ENCODE measurements at regions not wholly inside any gene's neighbourhood (a gene's known extent, or its start where the extent isn't known, plus 50 kb on each side); places are given as distances from the start of the nearest gene placed in this dataset.

DNA sequence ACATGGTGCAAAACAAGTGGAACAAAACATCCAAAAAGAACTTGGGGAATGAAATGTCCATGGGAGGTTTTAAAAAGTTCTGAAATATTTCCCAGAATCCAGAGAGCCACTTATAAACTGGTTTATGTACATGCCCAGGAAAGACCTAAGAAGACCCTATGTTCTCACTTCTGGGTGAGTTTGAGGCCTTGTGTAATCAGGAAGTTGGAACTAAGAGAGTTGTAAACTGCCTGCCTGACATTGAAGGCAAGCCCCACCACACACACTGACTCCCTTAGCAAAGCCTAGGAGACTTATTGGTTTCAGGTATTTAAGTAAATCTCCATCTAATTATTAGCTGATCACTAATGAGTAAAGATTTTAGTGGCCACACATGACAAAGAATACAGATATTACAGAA is 142.5 kb downstream of the LRIG3 start:
- no peak for DNase-seq (ENCODE audit: insufficient read length, low spot score)
- no peak for FAIRE-seq
- TF ChIP-seq POLR2AphosphoS5 (IDR thresholded peaks at IDR 0.05; ENCODE audit: low read depth, low read length) (no peak), POLR2A (IDR thresholded peaks at IDR 0.05; ENCODE audit: low read depth, low read length) (no peak), SPI1 (IDR thresholded peaks at IDR 0.05; ENCODE audit: low read depth, low read length) (no peak), POU2F2 (IDR thresholded peaks at IDR 0.05; ENCODE audit: low read depth, low read length) (no peak), TAF1 (IDR thresholded peaks at IDR 0.05; ENCODE audit: low read depth, low read length) (no peak), PAX5 (IDR thresholded peaks at IDR 0.05; ENCODE audit: insufficient read depth, low read length, severe bottlenecking) (no peak)

DNA sequence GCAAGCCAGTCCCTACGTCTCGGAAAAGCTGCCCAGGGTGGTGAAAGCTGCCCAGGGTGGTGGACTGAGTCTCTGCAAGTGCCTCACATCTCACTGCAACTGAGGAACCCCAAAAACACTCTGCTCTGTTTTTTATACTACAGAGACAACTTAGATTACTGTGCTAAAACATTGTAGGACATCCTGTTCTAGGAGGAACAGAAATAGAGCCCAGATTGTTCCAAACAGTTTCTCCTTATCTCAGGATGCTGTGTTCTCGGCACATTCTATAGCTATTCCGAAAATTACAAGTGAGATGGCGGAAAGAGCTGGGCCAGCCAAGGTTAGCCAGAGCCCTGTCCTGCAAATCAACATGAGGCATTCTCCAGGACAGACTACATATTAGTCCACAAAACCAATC is 138.7 kb downstream of the LRIG3 start:
- no peak for DNase-seq (ENCODE audit: insufficient read length, low spot score)
- TF ChIP-seq TAF1 (IDR thresholded peaks at IDR 0.05; ENCODE audit: low read depth, low read length) (no peak), PAX5 (IDR thresholded peaks at IDR 0.05; ENCODE audit: insufficient read depth, low read length, severe bottlenecking) (no peak), POLR2AphosphoS5 (IDR thresholded peaks at IDR 0.05; ENCODE audit: low read depth, low read length) (no peak), POU2F2 (IDR thresholded peaks at IDR 0.05; ENCODE audit: low read depth, low read length) (no peak), POLR2A (IDR thresholded peaks at IDR 0.05; ENCODE audit: low read depth, low read length) (no peak), SPI1 (IDR thresholded peaks at IDR 0.05; ENCODE audit: low read depth, low read length) (no peak)
- no peak for FAIRE-seq

DNA sequence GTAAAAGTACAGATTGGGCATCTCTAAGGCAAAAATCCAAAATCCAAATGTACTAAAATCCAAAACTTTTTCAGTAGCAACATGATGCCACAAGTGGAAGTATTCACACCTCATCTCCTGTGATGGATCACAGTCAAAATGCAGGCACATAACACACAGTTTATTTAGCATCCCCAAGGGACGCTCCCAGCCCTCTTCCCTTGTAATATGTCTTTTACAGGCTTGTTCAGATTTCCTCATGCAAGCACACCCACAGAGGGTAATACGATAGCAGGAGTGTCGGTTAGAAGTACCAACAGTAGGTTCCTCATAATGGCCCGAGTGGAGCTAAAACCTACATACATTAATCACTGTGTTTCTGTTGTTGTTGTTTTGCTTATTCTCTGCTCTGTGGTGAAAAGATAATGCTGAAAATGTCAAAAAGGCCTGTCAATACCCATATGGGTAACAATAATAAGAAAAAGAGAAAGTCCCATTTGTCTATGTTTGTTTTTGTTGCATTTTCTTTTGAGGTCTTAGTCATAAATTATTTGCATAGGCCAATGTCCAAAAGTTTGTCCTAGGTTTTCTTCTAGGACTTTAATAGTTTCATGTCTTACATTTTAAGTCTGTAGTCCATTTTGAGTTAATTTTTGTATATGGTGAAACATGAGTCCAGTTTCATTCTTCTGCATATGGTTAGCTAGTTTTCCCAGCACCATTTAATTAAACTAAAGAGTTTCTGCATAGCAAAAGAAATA is 133.1 kb downstream of the LRIG3 start:
- DNase-seq (ENCODE audit: insufficient read length, low spot score): no peak
- no peak for FAIRE-seq
- TF ChIP-seq PAX5 (IDR thresholded peaks at IDR 0.05; ENCODE audit: insufficient read depth, low read length, severe bottlenecking) (no peak), TAF1 (IDR thresholded peaks at IDR 0.05; ENCODE audit: low read depth, low read length) (no peak), SPI1 (IDR thresholded peaks at IDR 0.05; ENCODE audit: low read depth, low read length) (no peak), POLR2AphosphoS5 (IDR thresholded peaks at IDR 0.05; ENCODE audit: low read depth, low read length) (no peak), POU2F2 (IDR thresholded peaks at IDR 0.05; ENCODE audit: low read depth, low read length) (no peak), POLR2A (IDR thresholded peaks at IDR 0.05; ENCODE audit: low read depth, low read length) (no peak)

DNA sequence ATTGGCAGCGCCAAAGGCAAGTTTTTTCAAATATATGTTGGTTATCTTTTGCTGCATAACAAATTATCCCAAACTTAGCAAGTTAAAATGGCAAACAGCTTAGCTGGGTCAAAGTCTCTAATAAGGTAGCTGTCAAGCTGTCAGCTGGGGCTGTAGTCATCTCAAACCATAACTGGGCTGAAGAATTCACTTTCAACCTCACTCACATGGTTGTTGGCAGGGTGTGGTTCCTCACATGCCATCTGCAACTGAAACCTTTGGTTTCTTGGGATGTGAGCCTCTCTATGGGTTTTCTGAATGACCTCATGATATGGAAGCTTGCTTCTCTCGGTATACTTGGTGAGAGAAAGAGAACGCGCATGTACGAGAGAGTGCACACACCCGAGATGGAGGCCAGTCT is 125.4 kb downstream of the LRIG3 start:
- TF ChIP-seq SPI1 (IDR thresholded peaks at IDR 0.05; ENCODE audit: low read depth, low read length): no peak
- no peak for TF ChIP-seq POLR2A (IDR thresholded peaks at IDR 0.05; ENCODE audit: low read depth, low read length)
- TF ChIP-seq PAX5 (IDR thresholded peaks at IDR 0.05; ENCODE audit: insufficient read depth, low read length, severe bottlenecking): no peak
- TF ChIP-seq POLR2AphosphoS5 (IDR thresholded peaks at IDR 0.05; ENCODE audit: low read depth, low read length): no peak
- no peak for TF ChIP-seq TAF1 (IDR thresholded peaks at IDR 0.05; ENCODE audit: low read depth, low read length)
- TF ChIP-seq POU2F2 (IDR thresholded peaks at IDR 0.05; ENCODE audit: low read depth, low read length): no peak
- FAIRE-seq (no peak), DNase-seq (ENCODE audit: insufficient read length, low spot score) (no peak)

GRCh38 chr12:58795825-58796224 is 124.5 kb downstream of the LRIG3 start:
- no peak for DNase-seq (ENCODE audit: insufficient read length, low spot score)
- FAIRE-seq: no peak
- TF ChIP-seq POLR2AphosphoS5 (IDR thresholded peaks at IDR 0.05; ENCODE audit: low read depth, low read length): no peak
- TF ChIP-seq SPI1 (IDR thresholded peaks at IDR 0.05; ENCODE audit: low read depth, low read length): no peak
- no peak for TF ChIP-seq POLR2A (IDR thresholded peaks at IDR 0.05; ENCODE audit: low read depth, low read length)
- no peak for TF ChIP-seq POU2F2 (IDR thresholded peaks at IDR 0.05; ENCODE audit: low read depth, low read length)
- no peak for TF ChIP-seq TAF1 (IDR thresholded peaks at IDR 0.05; ENCODE audit: low read depth, low read length)
- no peak for TF ChIP-seq PAX5 (IDR thresholded peaks at IDR 0.05; ENCODE audit: insufficient read depth, low read length, severe bottlenecking)

DNA sequence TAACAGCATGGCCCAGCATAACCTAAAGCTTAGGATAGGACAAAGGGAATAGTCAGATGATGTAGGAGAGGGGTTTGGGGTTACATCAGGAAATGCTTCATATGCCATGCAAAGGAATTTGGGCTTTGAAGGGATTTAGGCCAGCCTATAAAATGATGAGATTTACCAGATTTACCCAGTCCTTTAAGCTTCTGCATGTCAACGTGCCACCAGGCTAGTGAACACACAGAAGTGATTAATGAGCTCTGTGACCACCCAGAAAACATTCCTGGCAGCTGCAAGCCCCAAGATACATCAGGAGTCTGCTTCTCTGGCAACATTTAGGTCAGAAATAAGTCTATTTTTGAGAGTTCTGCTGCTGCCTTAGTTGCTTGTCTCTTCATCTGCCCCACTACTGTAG is 118.3 kb downstream of the LRIG3 start:
- TF ChIP-seq POU2F2 (IDR thresholded peaks at IDR 0.05; ENCODE audit: low read depth, low read length) (no peak), POLR2AphosphoS5 (IDR thresholded peaks at IDR 0.05; ENCODE audit: low read depth, low read length) (no peak), TAF1 (IDR thresholded peaks at IDR 0.05; ENCODE audit: low read depth, low read length) (no peak), PAX5 (IDR thresholded peaks at IDR 0.05; ENCODE audit: insufficient read depth, low read length, severe bottlenecking) (no peak), SPI1 (IDR thresholded peaks at IDR 0.05; ENCODE audit: low read depth, low read length) (no peak), POLR2A (IDR thresholded peaks at IDR 0.05; ENCODE audit: low read depth, low read length) (no peak)
- FAIRE-seq: no peak
- no peak for DNase-seq (ENCODE audit: insufficient read length, low spot score)

DNA sequence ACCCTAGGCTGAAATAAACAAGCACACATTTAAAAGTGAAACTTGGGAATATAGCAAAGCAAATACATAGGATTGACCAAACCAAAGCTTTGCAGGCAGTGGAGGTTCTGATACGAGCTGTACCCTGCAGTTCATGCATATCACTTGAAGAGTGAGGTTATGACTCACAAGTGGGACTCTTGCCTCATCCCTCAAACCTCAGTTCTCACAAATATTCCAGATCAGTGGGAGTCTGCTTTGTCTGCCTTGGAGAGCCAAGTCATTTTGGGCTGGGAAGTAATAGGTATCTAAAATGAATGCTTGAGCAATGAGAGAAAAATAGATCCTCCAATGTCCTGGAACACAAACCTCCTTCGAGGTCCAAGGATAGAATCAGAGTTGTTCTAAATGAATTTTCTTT is 116.4 kb downstream of the LRIG3 start:
- DNase-seq (ENCODE audit: insufficient read length, low spot score): no peak
- TF ChIP-seq SPI1 (IDR thresholded peaks at IDR 0.05; ENCODE audit: low read depth, low read length): no peak
- TF ChIP-seq POLR2A (IDR thresholded peaks at IDR 0.05; ENCODE audit: low read depth, low read length): no peak
- TF ChIP-seq TAF1 (IDR thresholded peaks at IDR 0.05; ENCODE audit: low read depth, low read length): no peak
- TF ChIP-seq POLR2AphosphoS5 (IDR thresholded peaks at IDR 0.05; ENCODE audit: low read depth, low read length): no peak
- no peak for TF ChIP-seq POU2F2 (IDR thresholded peaks at IDR 0.05; ENCODE audit: low read depth, low read length)
- TF ChIP-seq PAX5 (IDR thresholded peaks at IDR 0.05; ENCODE audit: insufficient read depth, low read length, severe bottlenecking): no peak
- no peak for FAIRE-seq

DNA sequence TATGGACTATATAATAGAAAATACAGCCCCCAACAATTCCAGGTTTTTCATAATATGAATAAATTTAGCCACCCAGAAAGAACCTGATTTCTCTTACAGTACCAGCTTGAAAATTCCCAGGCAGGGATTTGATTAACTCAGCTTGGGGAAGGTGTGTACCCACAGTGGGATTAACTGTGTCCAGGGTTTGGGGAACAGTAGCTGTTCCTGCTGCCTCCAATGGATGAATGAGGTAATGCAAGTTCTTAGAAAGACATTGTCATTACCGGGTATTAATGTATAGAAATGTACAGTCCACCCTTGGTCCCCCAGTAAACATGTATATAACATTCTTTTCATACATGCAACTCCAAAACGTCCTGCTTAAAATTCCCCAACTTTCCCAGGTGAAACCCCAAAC is 115.6 kb downstream of the LRIG3 start:
- no peak for DNase-seq (ENCODE audit: insufficient read length, low spot score)
- FAIRE-seq: peak; percentile 20
- TF ChIP-seq POLR2A (IDR thresholded peaks at IDR 0.05; ENCODE audit: low read depth, low read length) (no peak), SPI1 (IDR thresholded peaks at IDR 0.05; ENCODE audit: low read depth, low read length) (no peak), POU2F2 (IDR thresholded peaks at IDR 0.05; ENCODE audit: low read depth, low read length) (no peak), PAX5 (IDR thresholded peaks at IDR 0.05; ENCODE audit: insufficient read depth, low read length, severe bottlenecking) (no peak), POLR2AphosphoS5 (IDR thresholded peaks at IDR 0.05; ENCODE audit: low read depth, low read length) (no peak), TAF1 (IDR thresholded peaks at IDR 0.05; ENCODE audit: low read depth, low read length) (no peak)

- no peak for FAIRE-seq
Observed at GRCh38 chr12:58809064-58809607, 111.2 kb downstream of the LRIG3 start.

More at GRCh38 chr12:58809064-58809607, 111.2 kb downstream of the LRIG3 start:
- TF ChIP-seq POLR2A (IDR thresholded peaks at IDR 0.05; ENCODE audit: low read depth, low read length) (no peak), POLR2AphosphoS5 (IDR thresholded peaks at IDR 0.05; ENCODE audit: low read depth, low read length) (no peak), PAX5 (IDR thresholded peaks at IDR 0.05; ENCODE audit: insufficient read depth, low read length, severe bottlenecking) (no peak), SPI1 (IDR thresholded peaks at IDR 0.05; ENCODE audit: low read depth, low read length) (no peak), TAF1 (IDR thresholded peaks at IDR 0.05; ENCODE audit: low read depth, low read length) (no peak), POU2F2 (IDR thresholded peaks at IDR 0.05; ENCODE audit: low read depth, low read length) (no peak)
- no peak for DNase-seq (ENCODE audit: insufficient read length, low spot score)
